ENCODE measurements at regions not wholly inside any gene's neighbourhood (a gene's known extent, or its start where the extent isn't known, plus 50 kb on each side); places are given as distances from the start of the nearest gene placed in this dataset.

DNA sequence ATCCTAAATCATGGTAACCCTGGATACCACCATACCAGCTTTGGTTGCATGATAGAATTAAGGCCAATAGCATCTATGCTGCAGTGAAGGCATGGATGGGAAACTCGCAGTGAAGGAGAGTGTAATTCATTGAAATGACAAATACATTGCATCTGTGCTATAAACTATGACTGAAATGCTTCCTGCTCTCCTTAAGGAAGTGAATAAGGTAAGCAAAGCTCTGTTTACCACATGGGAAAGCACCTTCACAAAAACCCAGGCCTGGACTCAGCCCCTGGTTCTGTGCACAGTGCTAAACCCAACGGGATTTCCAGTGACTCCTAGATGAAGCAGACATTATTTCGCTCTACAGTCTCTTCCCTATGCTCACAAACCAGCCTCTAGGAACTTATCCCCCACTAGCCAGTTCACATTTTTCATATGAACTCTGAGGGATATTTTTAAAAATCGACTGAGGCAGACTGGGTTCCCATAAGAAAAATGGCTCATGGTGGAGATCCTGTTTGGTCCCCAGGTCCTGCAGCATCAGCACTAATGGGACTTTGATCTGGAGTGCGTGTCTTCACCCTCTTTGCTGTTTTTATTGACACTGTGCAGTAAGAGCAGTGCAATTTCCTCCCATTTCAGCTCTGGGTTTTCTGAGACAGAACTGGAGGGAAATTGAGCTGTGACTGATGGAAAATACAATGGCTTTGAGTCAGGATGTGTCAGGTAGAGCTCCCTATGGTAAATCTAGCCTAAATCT is 362.7 kb downstream of the SIPA1L2 start:
- no peak for TF ChIP-seq EZH2 (IDR thresholded peaks at IDR 0.05; ENCODE audit: low read length)
- TF ChIP-seq, protein P1, sequence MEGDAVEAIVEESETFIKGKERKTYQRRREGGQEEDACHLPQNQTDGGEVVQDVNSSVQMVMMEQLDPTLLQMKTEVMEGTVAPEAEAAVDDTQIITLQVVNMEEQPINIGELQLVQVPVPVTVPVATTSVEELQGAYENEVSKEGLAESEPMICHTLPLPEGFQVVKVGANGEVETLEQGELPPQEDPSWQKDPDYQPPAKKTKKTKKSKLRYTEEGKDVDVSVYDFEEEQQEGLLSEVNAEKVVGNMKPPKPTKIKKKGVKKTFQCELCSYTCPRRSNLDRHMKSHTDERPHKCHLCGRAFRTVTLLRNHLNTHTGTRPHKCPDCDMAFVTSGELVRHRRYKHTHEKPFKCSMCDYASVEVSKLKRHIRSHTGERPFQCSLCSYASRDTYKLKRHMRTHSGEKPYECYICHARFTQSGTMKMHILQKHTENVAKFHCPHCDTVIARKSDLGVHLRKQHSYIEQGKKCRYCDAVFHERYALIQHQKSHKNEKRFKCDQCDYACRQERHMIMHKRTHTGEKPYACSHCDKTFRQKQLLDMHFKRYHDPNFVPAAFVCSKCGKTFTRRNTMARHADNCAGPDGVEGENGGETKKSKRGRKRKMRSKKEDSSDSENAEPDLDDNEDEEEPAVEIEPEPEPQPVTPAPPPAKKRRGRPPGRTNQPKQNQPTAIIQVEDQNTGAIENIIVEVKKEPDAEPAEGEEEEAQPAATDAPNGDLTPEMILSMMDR (optimal IDR thresholded peaks at IDR 0.05 in 1 of 3, IDR thresholded peaks at IDR 0.05 in 1 of 3, conservative IDR thresholded peaks at IDR 0.05 in 1 of 3; ENCODE audit: extremely low read depth in 1 of 3, insufficient read depth in 2 of 3, low read length in 3 of 3), result no peak

Measured in keratinocyte (primary cell).